Kidney (tissue), 13 donors: ENCODE measurements at regions not wholly inside any gene's neighbourhood (a gene's known extent, or its start where the extent isn't known, plus 50 kb on each side); places are given as distances from the start of the nearest gene placed in this dataset.

Experiments
- DNase-seq, 5 donors: peaks; one replicate each; pipeline ENCODE4 v3.0.0-alpha.2; 2013 to 2020
- FAIRE-seq: peaks from 2 replicates; lab custom pipeline; 2012; peaks lifted over from hg19 to GRCh38; lab: Jason Lieb, UNC
- H3K27ac ChIP-seq, 2 donors: one replicate each; pipeline ENCODE4 v1.7.0; 2013; ENCODE audit warnings: low read depth in 2 of 2, low read length in 2 of 2, inconsistent platforms in 1 of 2
- H3K27me3 ChIP-seq: one replicate; pipeline ENCODE4 v1.7.1; 2013; ENCODE audit warnings: low read length, inconsistent platforms; ENCODE audit not compliant: control insufficient read depth, insufficient read depth
- H3K36me3 ChIP-seq, 3 donors: one replicate each; pipeline versions ENCODE4 v1.7.0 to v1.7.1; 2013; ENCODE audit warnings: low read length in 3 of 3, control low read depth in 1 of 3, inconsistent platforms in 1 of 3; ENCODE audit not compliant: insufficient read depth in 3 of 3, control insufficient read depth in 2 of 3
- H3K4me1 ChIP-seq, 3 donors: one replicate each; pipeline versions ENCODE4 v1.7.0 to v1.7.1; 2013; ENCODE audit warnings: low read length in 3 of 3, inconsistent platforms in 1 of 3, low read depth in 1 of 3; ENCODE audit not compliant: control insufficient read depth in 2 of 3, insufficient read depth in 2 of 3
- H3K4me3 ChIP-seq, 3 donors: one replicate each; pipeline versions ENCODE4 v1.7.0 to v1.8.1; 2013; ENCODE audit warnings: low read length in 3 of 3, control low read depth in 1 of 3, inconsistent platforms in 1 of 3
- H3K9ac ChIP-seq, 3 donors: one replicate each; pipeline versions ENCODE4 v1.7.0 to v1.7.1; 2013; ENCODE audit warnings: low read length in 3 of 3, control low read depth in 1 of 3, inconsistent platforms in 1 of 3
- H3K9me3 ChIP-seq, 3 donors: one replicate each; pipeline versions ENCODE4 v1.7.0 to v1.7.1; 2013; ENCODE audit warnings: low read length in 3 of 3, control low read depth in 1 of 3, inconsistent platforms in 1 of 3; ENCODE audit not compliant: control insufficient read depth in 2 of 3, insufficient read depth in 1 of 3
- CTCF ChIP-seq: IDR thresholded peaks from 3 replicates; pipeline ENCODE4 v1.5.1; 2012; ENCODE audit warnings: mild to moderate bottlenecking, moderate library complexity, borderline replicate concordance; ENCODE audit not compliant: insufficient read depth; ENCODE audit errors: extremely low read depth
- intact Hi-C: fragments of 100-400 bp; cut with DNase I; formaldehyde crosslinking; loops from one replicate; pipeline ENCODE4 v1.11.1; 2022
- donor health status: control.
- donor health status: control.
- donor health status: control.
- donor health status: control.
- donor health status: control.
- donor health status: DM: yes; HTN: yes; CAD: no.
- donor health status: Normal renal cell carcinoma (clear cell type).

- FAIRE-seq (no peak), DNase-seq (no peak)
- Histone ChIP-seq H3K9ac (no peak overlapping the region), H3K4me3 (no peak overlapping the region), H3K27ac (no peak overlapping the region), H3K4me1 (peaks cover 0 to 8% (median 6%) of the 10 kb centered on the region in 3 donors), H3K9me3 (no peaks in the 10 kb centered on the region), H3K36me3 (no peaks in the 10 kb centered on the region), H3K27me3 (no peaks in the 10 kb centered on the region)
- intact Hi-C loops, result no loop called here
- no peak for TF ChIP-seq CTCF
Measured at GRCh38 chr12:107470645-107471044, 215.0 kb upstream of the PWP1 start.

GRCh38 chr12:107472308-107472707 is 213.3 kb upstream of the PWP1 start:
- H3K4me3 ChIP-seq, result no peak overlapping the region
- DNase-seq, result no peak
- no peak for FAIRE-seq

GRCh38 chr12:107474099-107474498 is 211.5 kb upstream of the PWP1 start:
- DNase-seq (no peak), FAIRE-seq (no peak)
- TF ChIP-seq CTCF, result no peak
- H3K36me3 ChIP-seq, result no peaks in the 10 kb centered on the region
- intact Hi-C loops, result no loop called here
- H3K27ac ChIP-seq, result no peak overlapping the region
- H3K4me3 ChIP-seq, result no peak overlapping the region
- H3K9ac ChIP-seq, result no peak overlapping the region
- no peaks in the 10 kb centered on the region for H3K27me3 ChIP-seq
- no peaks in the 10 kb centered on the region for H3K9me3 ChIP-seq
- peaks cover 0 to 4% (median 0%) of the 10 kb centered on the region in 3 donors for H3K4me1 ChIP-seq

More at GRCh38 chr12:107472308-107472707, 213.3 kb upstream of the PWP1 start:
- no peaks in the 10 kb centered on the region for H3K27me3 ChIP-seq
- TF ChIP-seq CTCF, result no peak
- H3K9ac ChIP-seq, result no peak overlapping the region
- H3K4me1 ChIP-seq, result peaks cover 0 to 6% (median 4%) of the 10 kb centered on the region in 3 donors
- no peaks in the 10 kb centered on the region for H3K9me3 ChIP-seq
- no peaks in the 10 kb centered on the region for H3K36me3 ChIP-seq
- intact Hi-C loops, result no loop called here
- H3K27ac ChIP-seq, result no peak overlapping the region
